22Rv1 (cell line): ENCODE measurements at regions not wholly inside any gene's neighbourhood (a gene's known extent, or its start where the extent isn't known, plus 50 kb on each side); places are given as distances from the start of the nearest gene placed in this dataset.

Experiments used
- H3K27ac ChIP-seq: fragments of 450-650 bp; 2 replicates; pipeline ENCODE4 v1.5.1; 2017
- CTCF ChIP-seq: fragments of 450-650 bp; IDR thresholded peaks from 2 replicates; pipeline ENCODE4 v1.5.1; 2017; ENCODE audit warnings: mild to moderate bottlenecking
- ZFX ChIP-seq: fragments of 450-650 bp; IDR thresholded peaks from 2 replicates; pipeline ENCODE4 v1.6.1; 2017; ENCODE audit warnings: antibody characterized with exemption, borderline replicate concordance

DNA sequence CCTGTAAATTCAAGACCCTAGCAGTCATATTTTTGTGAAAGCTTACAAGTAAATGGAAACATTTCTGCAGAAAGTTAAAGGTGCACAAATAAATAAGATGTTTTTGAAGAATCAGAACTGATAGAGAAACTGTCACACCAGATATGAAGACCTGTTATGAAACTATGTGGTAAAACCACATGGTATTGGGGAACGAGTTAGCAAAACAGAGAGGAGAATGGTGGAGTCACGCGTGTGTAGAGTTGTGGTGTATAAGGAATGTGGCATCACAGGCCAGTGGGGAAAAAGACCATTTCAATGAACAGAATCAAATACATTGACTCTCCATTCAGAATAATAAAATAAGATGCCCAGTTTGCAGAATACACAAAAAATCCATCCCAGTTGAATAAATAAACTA, 477.2 kb downstream of the ICE1 start:
- H3K27ac ChIP-seq = no peak overlapping the region
- TF ChIP-seq CTCF (no peak), ZFX (no peak)

DNA sequence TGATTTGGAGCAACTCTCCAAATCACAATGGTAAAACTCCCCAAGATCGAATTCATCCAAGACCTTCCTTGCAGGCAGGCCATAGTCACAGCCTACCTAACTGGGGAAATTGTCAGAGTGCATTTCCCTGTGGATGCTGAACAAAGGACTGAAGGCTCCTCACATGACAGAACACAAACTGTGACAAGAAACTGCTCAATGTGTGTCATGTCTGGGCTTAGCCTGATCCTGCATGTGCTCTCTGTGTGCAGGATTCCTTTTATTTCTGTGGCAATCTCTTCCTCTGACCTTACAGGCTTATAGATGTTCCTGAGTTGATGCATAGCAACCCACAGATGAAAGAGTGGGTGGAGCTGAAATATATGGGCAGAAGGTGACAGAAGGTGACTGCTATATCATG, 465.8 kb downstream of the ICE1 start:
- no peak overlapping the region for H3K27ac ChIP-seq
- TF ChIP-seq CTCF = no peak
- no peak for TF ChIP-seq ZFX

- no peak overlapping the region for H3K27ac ChIP-seq
- TF ChIP-seq CTCF (no peak), ZFX (no peak)
Measured at GRCh38 chr5:5887833-5888232, 465.4 kb downstream of the ICE1 start.

- H3K27ac ChIP-seq = no peak overlapping the region
- TF ChIP-seq ZFX = no peak
- TF ChIP-seq CTCF = peak; percentile 95
Measured at GRCh38 chr5:5886812-5887486, 464.5 kb downstream of the ICE1 start.

DNA sequence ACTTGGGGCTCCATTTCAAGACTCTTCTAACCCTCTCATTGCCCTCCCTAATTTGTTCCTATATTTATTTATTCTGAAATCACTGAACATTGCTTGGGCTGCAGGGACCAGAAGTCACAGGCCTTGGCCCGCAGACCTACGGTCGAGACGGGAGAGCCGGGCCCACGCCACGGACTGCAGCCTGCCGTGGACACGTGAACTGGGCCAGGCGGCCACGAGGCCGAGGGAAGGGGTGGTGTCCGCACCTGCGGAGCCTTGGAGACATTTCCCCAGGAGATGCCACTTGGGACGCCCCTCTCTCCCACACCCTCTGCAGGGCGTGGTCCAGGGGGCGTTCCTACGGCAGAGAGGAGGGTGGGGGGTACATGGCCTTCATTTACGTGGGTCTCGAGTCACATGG, 463.9 kb downstream of the ICE1 start:
- no peak for TF ChIP-seq ZFX
- TF ChIP-seq CTCF = no peak
- H3K27ac ChIP-seq = no peak overlapping the region

DNA sequence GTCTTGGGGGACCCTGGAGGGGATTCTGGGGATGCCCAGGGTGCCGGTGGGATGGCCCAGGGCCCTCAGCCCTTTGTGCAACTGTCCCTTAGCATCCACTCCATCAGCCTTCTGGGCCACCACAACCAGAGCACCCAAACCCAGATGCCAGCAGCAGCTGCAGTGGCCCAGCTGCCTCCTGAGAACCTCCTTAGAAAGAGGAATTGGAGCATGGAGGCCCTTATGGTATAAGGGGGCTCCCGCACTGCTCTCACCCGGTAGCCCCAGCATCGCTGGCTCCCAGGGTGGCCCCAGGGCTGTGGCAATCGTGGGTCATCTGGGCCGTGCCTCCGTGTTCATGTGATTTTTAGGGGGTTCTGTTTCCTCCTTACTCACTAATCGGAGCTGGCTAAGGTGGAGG, 463.3 kb downstream of the ICE1 start:
- no peak overlapping the region for H3K27ac ChIP-seq
- TF ChIP-seq CTCF (no peak), ZFX (no peak)

GRCh38 chr5:5884593-5884992, 462.1 kb downstream of the ICE1 start:
- H3K27ac ChIP-seq = no peak overlapping the region
- TF ChIP-seq ZFX (no peak), CTCF (no peak)
